Left lung (tissue), 4 donors: ENCODE measurements at regions not wholly inside any gene's neighbourhood (a gene's known extent, or its start where the extent isn't known, plus 50 kb on each side); places are given as distances from the start of the nearest gene placed in this dataset.

Experiments
- ATAC-seq: fragments of 200-7000 bp; cut with Tn5 transposase; one replicate; pipeline ENCODE4 v1.9.1; 2020; ENCODE audit warnings: moderate library complexity
- DNase-seq, 4 donors: peaks; one replicate each; pipeline ENCODE4 v3.0.0-alpha.2; 2013 to 2020
- H3K27ac ChIP-seq, 2 donors: fragments of 200-600 bp; sonication (generic) in 1 of 2; one replicate each; pipeline versions ENCODE4 v1.5.0 to v1.8.0; 2020 to 2021
- H3K27me3 ChIP-seq, 2 donors: fragments of 200-600 bp; sonication (generic) in 1 of 2; one replicate each; pipeline versions ENCODE4 v1.5.0 to v1.8.0; 2020 to 2021
- H3K36me3 ChIP-seq, 2 donors: fragments of 200-600 bp; sonication (generic) in 1 of 2; one replicate each; pipeline versions ENCODE4 v1.5.0 to v1.8.0; 2020 to 2021
- H3K4me1 ChIP-seq, 2 donors: fragments of 200-600 bp; one replicate each; pipeline ENCODE4 v1.8.0; 2021
- H3K4me3 ChIP-seq, 2 donors: fragments of 200-600 bp; sonication (generic) in 1 of 2; one replicate each; pipeline versions ENCODE4 v1.5.0 to v1.8.0; 2020 to 2021; ENCODE audit warnings: mild to moderate bottlenecking in 1 of 2
- H3K9me3 ChIP-seq, 2 donors: fragments of 200-600 bp; sonication (generic) in 1 of 2; one replicate each; pipeline versions ENCODE4 v1.5.0 to v1.8.0; 2020 to 2021
- CTCF ChIP-seq, 2 donors: fragments of 200-600 bp; sonication (generic) in 1 of 2; IDR thresholded peaks; one replicate each; pipeline versions ENCODE4 v1.5.0 to v1.8.0; 2021; ENCODE audit warnings: antibody characterized with exemption in 2 of 2
- intact Hi-C, 2 donors: fragments of 100-400 bp; cut with DNase I; formaldehyde crosslinking; loops; one replicate each; pipeline versions ENCODE4 v1.11.2 to v1.14.2; 2022
- donor health status: DM: no; HTN: yes; CAD: no.
- donor health status: DM: no; HTN: no; CAD: no.

- TF ChIP-seq CTCF (IDR thresholded peaks at IDR 0.05) = no peak
- H3K4me3 ChIP-seq = no peak overlapping the region
- intact Hi-C loops = no loop called here
Observed at GRCh38 chr1:101290922-101291561, 54.2 kb downstream of the S1PR1 start.

GRCh38 chr1:101291562-101292380 lies 55.0 kb downstream of the S1PR1 start:
- DNase-seq (peak in 1 of 4 donors; percentile 53), ATAC-seq (peak; percentile 53)
- no peaks in the 10 kb centered on the region for H3K27me3 ChIP-seq
- H3K36me3 ChIP-seq = no peaks in the 10 kb centered on the region
- H3K4me1 ChIP-seq = peaks cover 0 to 31% of the 10 kb centered on the region in 2 donors
- intact Hi-C loops = no loop called here
- H3K4me3 ChIP-seq = no peak overlapping the region
- no peak for TF ChIP-seq CTCF (IDR thresholded peaks at IDR 0.05)
- H3K27ac ChIP-seq = peak overlapping the region in 1 of 2 donors; percentile 51
- no peaks in the 10 kb centered on the region for H3K9me3 ChIP-seq

More at GRCh38 chr1:101290922-101291561, 54.2 kb downstream of the S1PR1 start:
- Histone ChIP-seq H3K36me3 (no peaks in the 10 kb centered on the region), H3K27me3 (no peaks in the 10 kb centered on the region), H3K27ac (peak overlapping the region in 1 of 2 donors; percentile 51), H3K9me3 (no peaks in the 10 kb centered on the region), H3K4me1 (peaks cover 0 to 35% of the 10 kb centered on the region in 2 donors)
- DNase-seq = no peak
- no peak for ATAC-seq

- Histone ChIP-seq H3K4me1 (peaks cover 0 to 31% of the 10 kb centered on the region in 2 donors), H3K4me3 (no peak overlapping the region), H3K27me3 (no peaks in the 10 kb centered on the region), H3K27ac (peak overlapping the region in 1 of 2 donors; percentile 5), H3K36me3 (no peaks in the 10 kb centered on the region), H3K9me3 (no peaks in the 10 kb centered on the region)
- ATAC-seq (no peak), DNase-seq (no peak)
- intact Hi-C loops = no loop called here
- no peak for TF ChIP-seq CTCF (IDR thresholded peaks at IDR 0.05)
Observed at GRCh38 chr1:101293461-101294051, 56.7 kb downstream of the S1PR1 start.

GRCh38 chr1:101295209-101295608 lies 58.4 kb downstream of the S1PR1 start:
- no peak overlapping the region for H3K4me3 ChIP-seq

More at GRCh38 chr1:101295209-101295608, 58.4 kb downstream of the S1PR1 start:
- no peaks in the 10 kb centered on the region for H3K9me3 ChIP-seq
- DNase-seq (no peak), ATAC-seq (no peak)
- H3K27me3 ChIP-seq = no peaks in the 10 kb centered on the region
- intact Hi-C loops = no loop called here
- TF ChIP-seq CTCF (IDR thresholded peaks at IDR 0.05) = no peak
- H3K4me1 ChIP-seq = peaks cover 0 to 27% of the 10 kb centered on the region in 2 donors
- no peaks in the 10 kb centered on the region for H3K36me3 ChIP-seq
- no peak overlapping the region for H3K27ac ChIP-seq
